Large intestine (tissue), 3 donors: ENCODE measurements at regions not wholly inside any gene's neighbourhood (a gene's known extent, or its start where the extent isn't known, plus 50 kb on each side); places are given as distances from the start of the nearest gene placed in this dataset.

Experiments used
- DNase-seq, 2 donors: peaks; one replicate each; pipeline versions ENCODE4 v3.0.0 to v3.0.0-alpha.2; 2013
- H3K27ac ChIP-seq: one replicate; pipeline ENCODE4 v1.5.1; 2013; ENCODE audit warnings: low read length
- H3K27me3 ChIP-seq: 2 replicates; pipeline ENCODE4 v1.6.1; 2013; ENCODE audit warnings: low read length; ENCODE audit not compliant: control insufficient read depth, insufficient read depth
- H3K36me3 ChIP-seq: 2 replicates; pipeline ENCODE4 v1.6.1; 2013; ENCODE audit warnings: low read length; ENCODE audit not compliant: control insufficient read depth, insufficient read depth
- H3K4me1 ChIP-seq: one replicate; pipeline ENCODE4 v1.6.1; 2013; ENCODE audit warnings: low read length; ENCODE audit not compliant: control insufficient read depth, insufficient read depth
- H3K4me3 ChIP-seq: one replicate; pipeline ENCODE4 v1.5.1; 2013; ENCODE audit warnings: low read length
- H3K9me3 ChIP-seq: one replicate; pipeline ENCODE4 v1.6.1; 2013; ENCODE audit warnings: mild to moderate bottlenecking, low read depth, low read length, moderate library complexity; ENCODE audit not compliant: control insufficient read depth
- WGBS: methylation state at CpG from one replicate; pipeline ENCODE4 v1.1.5; 2013; ENCODE audit warnings: low lambda C conversion rate; ENCODE audit not compliant: insufficient coverage; 5-methylcytosine and 5-hydroxymethylcytosine counted together

DNA sequence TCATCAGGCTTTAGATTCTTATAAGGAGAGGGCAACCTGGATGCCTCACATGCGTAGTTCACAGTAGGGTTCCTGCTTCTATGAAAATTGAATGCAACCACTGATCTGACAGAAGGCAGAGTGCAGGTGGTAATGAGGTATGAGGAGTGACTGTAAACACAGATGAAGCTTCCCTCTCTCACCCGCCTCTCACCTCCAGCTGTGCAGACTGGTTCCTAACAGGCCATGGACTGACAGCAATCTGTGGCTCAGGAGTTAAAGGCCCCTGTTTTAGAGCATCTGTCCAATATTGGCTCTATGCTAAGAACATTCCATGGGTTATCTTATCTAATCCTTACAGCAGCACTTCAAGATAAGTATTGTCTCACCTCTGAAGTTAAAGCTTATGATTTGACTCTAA is 213.5 kb upstream of the NRP1 start:
- Histone ChIP-seq H3K4me1 (no peaks in the 10 kb centered on the region), H3K9me3 (peaks cover 3% of the 10 kb centered on the region), H3K27ac (no peak overlapping the region), H3K27me3 (peaks cover 2% of the 10 kb centered on the region), H3K36me3 (no peaks in the 10 kb centered on the region), H3K4me3 (no peak overlapping the region)
- WGBS: no CpG with 5 or more reads among the region's 2 CpGs
- DNase-seq: no peak

- no peaks in the 10 kb centered on the region for H3K36me3 ChIP-seq
- no peak for DNase-seq
- peaks cover 3% of the 10 kb centered on the region for H3K9me3 ChIP-seq
- no peak overlapping the region for H3K4me3 ChIP-seq
- H3K27me3 ChIP-seq: peaks cover 2% of the 10 kb centered on the region
- H3K27ac ChIP-seq: no peak overlapping the region
- WGBS: no CpG with 5 or more reads among the region's 1 CpG
- H3K4me1 ChIP-seq: no peaks in the 10 kb centered on the region
Measured at GRCh38 chr10:33546031-33546430, 211.6 kb upstream of the NRP1 start.

GRCh38 chr10:33542752-33543505 is 208.5 kb upstream of the NRP1 start:
- 100% methylated on average over 1 of the region's 2 CpGs for WGBS
- no peak overlapping the region for H3K27ac ChIP-seq
- no peak for DNase-seq

GRCh38 chr10:33539116-33539515 is 204.6 kb upstream of the NRP1 start:
- H3K27me3 ChIP-seq: peaks cover 3% of the 10 kb centered on the region
- H3K36me3 ChIP-seq: no peaks in the 10 kb centered on the region
- no peak overlapping the region for H3K4me3 ChIP-seq
- DNase-seq: no peak
- H3K4me1 ChIP-seq: no peaks in the 10 kb centered on the region
- H3K9me3 ChIP-seq: peaks cover 3% of the 10 kb centered on the region
- WGBS: 80% methylated on average over 1 of the region's 4 CpGs
- no peak overlapping the region for H3K27ac ChIP-seq

More at GRCh38 chr10:33542752-33543505, 208.5 kb upstream of the NRP1 start:
- Histone ChIP-seq H3K36me3 (no peaks in the 10 kb centered on the region), H3K4me1 (no peaks in the 10 kb centered on the region), H3K27me3 (peaks cover 3% of the 10 kb centered on the region), H3K9me3 (peaks cover 3% of the 10 kb centered on the region), H3K4me3 (no peak overlapping the region)

DNA sequence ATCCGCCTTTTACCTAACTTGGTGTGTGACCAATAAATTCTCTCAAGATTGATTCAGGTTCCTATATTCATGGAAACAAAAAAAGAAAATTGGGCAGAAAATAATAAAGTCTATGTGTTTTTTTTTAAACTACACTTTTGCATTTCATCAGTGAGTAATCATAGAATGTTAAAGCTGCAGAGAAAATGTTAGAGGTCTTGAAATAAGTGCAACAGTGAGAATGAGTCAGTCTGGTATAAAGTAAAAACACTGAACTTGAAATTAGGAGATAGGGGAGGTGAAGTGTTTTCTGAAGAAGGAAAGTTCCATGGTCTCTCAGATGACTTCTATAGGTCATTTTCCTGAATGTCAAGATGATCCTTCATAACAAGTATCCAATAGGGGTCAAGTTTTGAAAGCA is 202.6 kb upstream of the NRP1 start:
- Histone ChIP-seq H3K27me3 (peaks cover 3% of the 10 kb centered on the region), H3K27ac (no peak overlapping the region), H3K4me3 (no peak overlapping the region), H3K36me3 (no peaks in the 10 kb centered on the region), H3K4me1 (no peaks in the 10 kb centered on the region), H3K9me3 (no peaks in the 10 kb centered on the region)
- no CpG with 5 or more reads among the region's 1 CpG for WGBS
- DNase-seq: no peak

DNA sequence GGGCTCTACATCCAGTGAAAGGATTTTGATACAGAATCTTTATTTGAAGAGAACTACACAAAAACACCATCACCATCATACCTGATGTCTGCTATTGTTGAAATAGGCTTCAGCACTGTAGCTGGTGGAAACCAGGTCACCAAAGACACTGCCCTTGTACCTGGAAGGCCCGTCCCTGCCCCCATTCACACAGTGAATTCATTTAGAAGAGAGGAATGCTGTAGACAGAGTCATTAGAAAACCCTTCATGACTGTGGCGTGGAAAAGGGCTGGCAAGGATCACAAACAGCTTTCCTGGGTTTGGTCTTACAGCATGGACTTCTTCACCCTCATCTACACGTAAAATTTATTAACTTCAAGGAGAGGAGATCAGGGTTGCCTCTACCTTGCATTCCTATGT is 202.0 kb upstream of the NRP1 start:
- DNase-seq: no peak
- Histone ChIP-seq H3K36me3 (no peaks in the 10 kb centered on the region), H3K27ac (no peak overlapping the region), H3K4me1 (no peaks in the 10 kb centered on the region), H3K27me3 (peaks cover 3% of the 10 kb centered on the region), H3K9me3 (no peaks in the 10 kb centered on the region), H3K4me3 (no peak overlapping the region)
- no CpG with 5 or more reads among the region's 3 CpGs for WGBS

DNA sequence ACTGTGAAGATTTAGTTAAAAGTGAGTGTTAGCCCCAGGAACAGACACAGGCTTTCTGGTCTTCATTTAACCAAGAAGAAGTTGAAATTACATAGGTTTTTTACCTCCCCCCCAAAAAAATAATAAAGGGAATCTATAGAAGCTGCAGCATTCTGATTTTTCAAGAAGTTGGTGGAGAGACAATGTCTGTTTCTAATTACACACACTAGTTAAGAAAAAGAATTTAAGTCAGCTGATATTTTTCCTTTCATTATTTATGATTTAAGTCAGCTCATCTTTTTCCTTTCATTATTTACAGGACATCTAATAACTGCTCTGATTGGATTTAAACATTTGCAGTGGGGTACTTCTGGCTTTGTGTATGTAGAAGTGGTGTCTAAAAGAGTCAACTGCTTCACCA is 201.4 kb upstream of the NRP1 start:
- Histone ChIP-seq H3K4me3 (no peak overlapping the region), H3K36me3 (no peaks in the 10 kb centered on the region), H3K27ac (no peak overlapping the region), H3K4me1 (no peaks in the 10 kb centered on the region), H3K27me3 (peaks cover 3% of the 10 kb centered on the region), H3K9me3 (no peaks in the 10 kb centered on the region)
- DNase-seq: no peak

- no peak overlapping the region for H3K4me3 ChIP-seq
- DNase-seq: no peak
- no peaks in the 10 kb centered on the region for H3K9me3 ChIP-seq
- no peaks in the 10 kb centered on the region for H3K4me1 ChIP-seq
- no peak overlapping the region for H3K27ac ChIP-seq
- no peaks in the 10 kb centered on the region for H3K36me3 ChIP-seq
- no CpG with 5 or more reads among the region's 4 CpGs for WGBS
- H3K27me3 ChIP-seq: peaks cover 3% of the 10 kb centered on the region
Measured at GRCh38 chr10:33534416-33534815, 199.9 kb upstream of the NRP1 start.

DNA sequence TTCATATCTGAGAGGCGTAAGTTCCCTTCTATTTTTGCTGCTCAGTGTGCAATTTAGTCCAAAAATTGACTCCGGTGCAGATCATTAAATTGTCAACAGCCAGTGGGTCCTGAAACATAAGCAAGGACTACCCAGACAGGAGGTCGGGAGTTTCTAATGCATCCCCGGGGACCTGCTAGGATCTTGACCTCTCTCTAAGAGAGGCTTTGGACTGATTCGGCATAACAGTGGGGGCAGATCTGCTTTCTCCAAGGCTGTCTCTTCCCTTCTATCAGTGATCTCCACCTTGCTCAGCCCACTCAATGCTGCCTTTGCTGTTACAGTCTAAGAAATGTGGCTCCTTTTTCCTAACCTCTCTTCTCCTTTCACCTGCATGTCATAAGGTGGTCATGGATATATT is 199.1 kb upstream of the NRP1 start:
- no CpG with 5 or more reads among the region's 5 CpGs for WGBS
- H3K36me3 ChIP-seq: no peaks in the 10 kb centered on the region

GRCh38 chr10:33532901-33533300 is 198.4 kb upstream of the NRP1 start:
- no peak for DNase-seq
- WGBS: no CpG with 5 or more reads among the region's 7 CpGs

More for the DNA sequence above, 199.1 kb upstream of the NRP1 start:
- DNase-seq: no peak
- H3K4me3 ChIP-seq: no peak overlapping the region
- H3K4me1 ChIP-seq: no peaks in the 10 kb centered on the region
- no peaks in the 10 kb centered on the region for H3K27me3 ChIP-seq
- H3K27ac ChIP-seq: no peak overlapping the region
- H3K9me3 ChIP-seq: no peaks in the 10 kb centered on the region

GRCh38 chr10:33529234-33529633 is 194.8 kb upstream of the NRP1 start:
- no peak overlapping the region for H3K27ac ChIP-seq

More at GRCh38 chr10:33532901-33533300, 198.4 kb upstream of the NRP1 start:
- Histone ChIP-seq H3K27me3 (no peaks in the 10 kb centered on the region), H3K4me3 (no peak overlapping the region), H3K27ac (no peak overlapping the region), H3K4me1 (no peaks in the 10 kb centered on the region), H3K9me3 (no peaks in the 10 kb centered on the region), H3K36me3 (no peaks in the 10 kb centered on the region)

More at GRCh38 chr10:33529234-33529633, 194.8 kb upstream of the NRP1 start:
- Histone ChIP-seq H3K4me3 (no peak overlapping the region), H3K36me3 (no peaks in the 10 kb centered on the region), H3K9me3 (no peaks in the 10 kb centered on the region), H3K4me1 (no peaks in the 10 kb centered on the region), H3K27me3 (no peaks in the 10 kb centered on the region)
- DNase-seq: no peak
